IPS-18a (cell line): ENCODE measurements at regions not wholly inside any gene's neighbourhood (a gene's known extent, or its start where the extent isn't known, plus 50 kb on each side); places are given as distances from the start of the nearest gene placed in this dataset.

ENCODE experiments used
- H3K27ac ChIP-seq: one replicate; pipeline ENCODE4 v1.5.1; 2013; ENCODE audit warnings: low read length
- H3K27me3 ChIP-seq: one replicate; pipeline ENCODE4 v1.6.1; 2013; ENCODE audit warnings: mild to moderate bottlenecking, low read length; ENCODE audit not compliant: control insufficient read depth, insufficient read depth
- H3K36me3 ChIP-seq: one replicate; pipeline ENCODE4 v1.6.1; 2013; ENCODE audit warnings: low read depth, low read length; ENCODE audit not compliant: control insufficient read depth
- H3K4me1 ChIP-seq: one replicate; pipeline ENCODE4 v1.6.1; 2013; ENCODE audit warnings: low read depth, low read length; ENCODE audit not compliant: control insufficient read depth
- H3K4me3 ChIP-seq: one replicate; pipeline ENCODE4 v1.5.1; 2013; ENCODE audit warnings: low read length
- H3K9ac ChIP-seq: one replicate; pipeline ENCODE4 v1.6.1; 2013; ENCODE audit warnings: mild to moderate bottlenecking, low read length, moderate library complexity
- H3K9me3 ChIP-seq: one replicate; pipeline ENCODE4 v1.6.1; 2013; ENCODE audit warnings: low read depth, low read length; ENCODE audit not compliant: control insufficient read depth

DNA sequence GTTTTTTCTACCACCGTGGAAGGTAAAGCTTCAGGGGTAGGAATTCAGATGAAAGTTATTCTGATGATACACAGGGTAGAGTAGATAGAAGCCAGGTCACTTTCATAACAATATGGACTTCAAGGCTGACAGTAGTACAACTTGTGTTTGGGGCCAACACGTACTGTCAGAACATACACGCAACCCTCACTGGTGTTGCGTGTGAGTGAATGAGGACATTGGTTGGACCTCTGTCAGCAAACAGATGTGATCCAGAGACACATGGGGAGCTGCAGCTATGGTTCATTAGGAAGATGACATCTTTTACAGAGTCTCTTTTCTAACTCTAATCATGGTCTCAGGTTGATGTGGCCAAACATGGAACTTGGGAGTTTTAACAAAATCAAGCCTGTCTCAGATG is 70.1 kb upstream of the MOCS2 start:
- no peaks in the 10 kb centered on the region for H3K27me3 ChIP-seq
- H3K9me3 ChIP-seq, result no peaks in the 10 kb centered on the region
- H3K4me3 ChIP-seq, result no peak overlapping the region
- no peak overlapping the region for H3K27ac ChIP-seq
- H3K36me3 ChIP-seq, result no peaks in the 10 kb centered on the region
- H3K9ac ChIP-seq, result no peak overlapping the region
- H3K4me1 ChIP-seq, result no peaks in the 10 kb centered on the region

GRCh38 chr5:53180538-53180937 is 71.0 kb upstream of the MOCS2 start:
- no peak overlapping the region for H3K4me3 ChIP-seq
- H3K9me3 ChIP-seq, result no peaks in the 10 kb centered on the region
- H3K27ac ChIP-seq, result no peak overlapping the region
- H3K9ac ChIP-seq, result no peak overlapping the region
- no peaks in the 10 kb centered on the region for H3K36me3 ChIP-seq
- H3K4me1 ChIP-seq, result no peaks in the 10 kb centered on the region
- no peaks in the 10 kb centered on the region for H3K27me3 ChIP-seq

- Histone ChIP-seq H3K36me3 (no peaks in the 10 kb centered on the region), H3K27ac (no peak overlapping the region), H3K4me1 (no peaks in the 10 kb centered on the region), H3K9me3 (no peaks in the 10 kb centered on the region), H3K4me3 (no peak overlapping the region), H3K9ac (no peak overlapping the region), H3K27me3 (no peaks in the 10 kb centered on the region)
Measured at GRCh38 chr5:53180991-53181390, 71.4 kb upstream of the MOCS2 start.

- Histone ChIP-seq H3K27me3 (no peaks in the 10 kb centered on the region), H3K9ac (no peak overlapping the region), H3K4me1 (no peaks in the 10 kb centered on the region), H3K36me3 (no peaks in the 10 kb centered on the region), H3K4me3 (no peak overlapping the region), H3K27ac (no peak overlapping the region), H3K9me3 (no peaks in the 10 kb centered on the region)
Measured at GRCh38 chr5:53183880-53184279, 74.3 kb upstream of the MOCS2 start.

DNA sequence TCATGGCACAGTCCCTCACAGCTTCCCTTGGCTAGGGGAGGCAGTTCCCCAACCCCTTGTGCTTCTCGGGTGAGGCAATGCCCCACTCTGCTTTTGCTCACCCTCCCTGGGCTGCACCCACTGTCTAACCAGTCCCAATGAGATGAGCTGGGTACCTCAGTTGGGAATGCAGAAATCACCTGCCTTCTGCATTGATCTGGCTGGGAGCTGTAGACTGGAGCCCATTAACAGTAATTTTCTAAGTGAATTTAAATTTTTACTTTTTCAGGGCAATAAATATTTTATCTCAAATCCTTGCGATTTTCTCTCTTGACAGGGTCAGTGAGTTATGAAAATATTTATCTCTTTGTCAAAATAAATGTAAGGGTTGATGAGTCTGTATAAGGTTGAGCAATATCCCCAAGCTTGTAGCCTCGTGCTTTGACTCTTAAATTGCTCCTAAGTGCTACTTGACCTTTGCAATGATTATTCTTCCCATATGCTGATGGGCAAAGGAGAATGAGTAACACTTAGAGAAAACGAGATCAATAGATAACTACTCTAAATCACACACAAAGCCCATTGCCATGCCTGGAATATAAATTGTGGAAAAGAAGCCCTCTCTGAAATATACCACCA is 82.1 kb upstream of the MOCS2 start:
- Histone ChIP-seq H3K9ac (no peak overlapping the region), H3K27me3 (no peaks in the 10 kb centered on the region), H3K4me1 (peaks cover 4% of the 10 kb centered on the region), H3K27ac (no peak overlapping the region), H3K36me3 (no peaks in the 10 kb centered on the region), H3K9me3 (no peaks in the 10 kb centered on the region), H3K4me3 (no peak overlapping the region)

DNA sequence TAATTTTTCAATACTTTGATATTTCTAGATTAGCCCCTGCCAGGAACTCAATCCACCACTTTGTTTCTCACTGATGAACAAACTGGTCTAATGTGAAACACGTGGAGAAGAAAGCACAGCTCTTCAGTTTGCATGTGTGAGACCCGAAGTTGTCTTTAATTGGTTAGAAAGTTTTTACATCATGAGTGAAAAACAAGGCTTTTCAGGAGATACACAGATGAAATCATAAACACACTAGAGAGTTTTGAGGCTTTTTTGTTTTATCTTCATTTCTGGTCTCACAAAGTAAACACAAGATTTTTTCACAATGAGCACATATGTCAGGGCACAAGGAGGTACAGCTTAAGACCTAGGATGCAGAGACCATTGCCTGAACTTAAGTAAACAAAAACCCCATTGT is 84.5 kb upstream of the MOCS2 start:
- no peaks in the 10 kb centered on the region for H3K36me3 ChIP-seq
- no peak overlapping the region for H3K9ac ChIP-seq

GRCh38 chr5:53199882-53200281 is 90.3 kb upstream of the MOCS2 start:
- H3K27me3 ChIP-seq, result no peaks in the 10 kb centered on the region
- H3K36me3 ChIP-seq, result no peaks in the 10 kb centered on the region
- no peak overlapping the region for H3K4me3 ChIP-seq
- no peak overlapping the region for H3K9ac ChIP-seq
- H3K27ac ChIP-seq, result no peak overlapping the region
- no peaks in the 10 kb centered on the region for H3K9me3 ChIP-seq
- H3K4me1 ChIP-seq, result no peaks in the 10 kb centered on the region

More for the DNA sequence above, 84.5 kb upstream of the MOCS2 start:
- Histone ChIP-seq H3K9me3 (no peaks in the 10 kb centered on the region), H3K27me3 (no peaks in the 10 kb centered on the region), H3K4me3 (no peak overlapping the region), H3K27ac (no peak overlapping the region), H3K4me1 (peaks cover 4% of the 10 kb centered on the region)

- no peak overlapping the region for H3K9ac ChIP-seq
- H3K27me3 ChIP-seq, result no peaks in the 10 kb centered on the region
- H3K36me3 ChIP-seq, result no peaks in the 10 kb centered on the region
- H3K9me3 ChIP-seq, result no peaks in the 10 kb centered on the region
- H3K4me1 ChIP-seq, result no peaks in the 10 kb centered on the region
- H3K27ac ChIP-seq, result no peak overlapping the region
- no peak overlapping the region for H3K4me3 ChIP-seq
Measured at GRCh38 chr5:53200306-53200705, 90.7 kb upstream of the MOCS2 start.

GRCh38 chr5:53201746-53202145 is 92.2 kb upstream of the MOCS2 start:
- H3K4me3 ChIP-seq, result no peak overlapping the region
- H3K27me3 ChIP-seq, result no peaks in the 10 kb centered on the region
- H3K9ac ChIP-seq, result no peak overlapping the region
- H3K9me3 ChIP-seq, result no peaks in the 10 kb centered on the region
- no peaks in the 10 kb centered on the region for H3K4me1 ChIP-seq
- H3K36me3 ChIP-seq, result no peaks in the 10 kb centered on the region
- H3K27ac ChIP-seq, result no peak overlapping the region

DNA sequence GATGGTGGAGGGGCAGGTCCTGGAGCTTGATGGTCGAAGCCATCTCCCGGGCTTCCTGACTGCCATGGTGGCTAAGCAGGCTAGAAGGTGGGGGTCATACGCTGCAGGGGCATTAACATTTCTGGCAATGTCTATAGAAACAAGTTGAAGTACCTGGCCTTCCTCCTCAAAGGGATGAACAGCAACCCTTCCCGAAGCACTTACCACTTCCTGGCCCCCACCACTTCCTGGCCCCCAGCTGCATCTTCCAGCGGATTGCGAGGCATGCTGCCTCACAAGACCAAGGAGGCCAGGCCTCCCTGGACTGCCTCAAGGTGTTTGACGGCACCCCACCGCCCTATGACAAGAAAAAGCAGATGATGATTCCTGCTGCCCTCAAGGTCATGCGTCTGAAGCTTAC is 97.0 kb upstream of the MOCS2 start:
- H3K27me3 ChIP-seq, result no peaks in the 10 kb centered on the region

DNA sequence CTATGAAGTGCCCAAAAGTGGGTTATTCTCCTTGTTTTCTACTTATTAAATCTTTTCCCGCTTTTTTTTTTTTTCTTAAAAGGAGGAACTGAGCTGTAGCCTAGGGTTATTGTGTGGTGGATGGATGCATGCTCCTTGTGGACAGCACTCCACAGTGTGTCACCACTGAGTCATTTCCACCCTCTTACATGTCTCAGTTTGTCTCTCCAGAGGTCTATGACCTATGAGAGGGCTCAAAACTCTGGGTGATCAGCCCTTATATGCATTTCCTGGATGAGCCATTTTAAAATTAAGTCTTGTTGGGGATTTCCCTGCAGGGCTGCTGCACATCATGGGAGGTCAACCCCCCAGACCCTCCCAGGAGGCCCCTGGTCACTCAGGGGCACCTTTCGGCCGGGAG is 102.2 kb upstream of the MOCS2 start:
- Histone ChIP-seq H3K36me3 (no peaks in the 10 kb centered on the region), H3K4me1 (peaks cover 4% of the 10 kb centered on the region), H3K9ac (no peak overlapping the region), H3K4me3 (no peak overlapping the region), H3K9me3 (peaks cover 3% of the 10 kb centered on the region), H3K27me3 (no peaks in the 10 kb centered on the region), H3K27ac (no peak overlapping the region)

More for the DNA sequence above, 97.0 kb upstream of the MOCS2 start:
- H3K36me3 ChIP-seq, result no peaks in the 10 kb centered on the region
- no peak overlapping the region for H3K9ac ChIP-seq
- H3K4me3 ChIP-seq, result no peak overlapping the region
- no peak overlapping the region for H3K27ac ChIP-seq
- H3K4me1 ChIP-seq, result peaks cover 4% of the 10 kb centered on the region
- no peaks in the 10 kb centered on the region for H3K9me3 ChIP-seq

- Histone ChIP-seq H3K27ac (no peak overlapping the region), H3K4me1 (no peaks in the 10 kb centered on the region), H3K36me3 (no peaks in the 10 kb centered on the region), H3K9me3 (peaks cover 4% of the 10 kb centered on the region), H3K4me3 (no peak overlapping the region), H3K27me3 (no peaks in the 10 kb centered on the region), H3K9ac (no peak overlapping the region)
Measured at GRCh38 chr5:53219174-53219573, 109.6 kb upstream of the MOCS2 start.
